ENCODE measurements at regions not wholly inside any gene's neighbourhood (a gene's known extent, or its start where the extent isn't known, plus 50 kb on each side); places are given as distances from the start of the nearest gene placed in this dataset.
"Not testable (repeated sequence)": the region's sequence is repeated elsewhere in the genome, so short reads cannot be mapped to it uniquely, and the experiment has no call there.

DNA sequence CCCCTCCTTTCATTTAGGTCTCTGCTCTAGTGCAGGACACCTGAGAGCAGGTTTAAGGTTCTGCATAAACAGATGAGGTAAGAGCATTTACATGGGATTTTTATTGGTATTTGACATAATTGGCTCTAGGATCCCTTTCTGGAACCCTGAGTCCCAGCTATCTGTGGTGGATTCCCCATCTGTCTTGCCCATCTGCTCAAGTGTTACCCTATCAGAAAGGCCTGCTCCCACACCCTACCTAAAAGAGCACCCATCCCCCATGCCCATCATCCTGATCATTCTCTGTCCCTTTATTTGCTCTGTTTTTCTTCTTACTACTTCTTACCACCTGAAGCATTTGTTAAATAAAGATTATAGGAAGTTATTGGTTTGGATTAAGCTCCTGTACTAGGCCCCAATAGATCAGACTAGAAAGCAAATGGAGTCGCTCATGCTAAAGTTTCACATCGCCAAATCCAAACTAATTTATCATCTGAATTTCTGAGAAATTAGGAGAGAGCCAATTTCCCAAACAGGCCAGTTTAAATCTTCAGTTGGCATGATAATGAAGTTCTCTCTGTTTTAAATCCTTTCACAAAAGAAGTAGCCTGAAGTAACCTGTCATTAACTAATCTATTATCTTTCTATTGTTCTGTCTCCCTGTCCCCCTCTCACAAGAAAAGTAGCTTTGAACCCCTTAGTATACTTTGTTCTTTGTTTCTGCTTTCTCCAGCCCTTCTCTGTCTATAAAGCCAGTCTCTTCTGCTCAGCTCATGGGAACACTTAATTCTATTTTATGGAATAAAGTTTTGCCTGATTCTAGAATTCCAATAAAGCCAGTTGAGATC, 178.6 kb downstream of the ZNF674 start:
- DNase-seq = peak; percentile 33

DNA sequence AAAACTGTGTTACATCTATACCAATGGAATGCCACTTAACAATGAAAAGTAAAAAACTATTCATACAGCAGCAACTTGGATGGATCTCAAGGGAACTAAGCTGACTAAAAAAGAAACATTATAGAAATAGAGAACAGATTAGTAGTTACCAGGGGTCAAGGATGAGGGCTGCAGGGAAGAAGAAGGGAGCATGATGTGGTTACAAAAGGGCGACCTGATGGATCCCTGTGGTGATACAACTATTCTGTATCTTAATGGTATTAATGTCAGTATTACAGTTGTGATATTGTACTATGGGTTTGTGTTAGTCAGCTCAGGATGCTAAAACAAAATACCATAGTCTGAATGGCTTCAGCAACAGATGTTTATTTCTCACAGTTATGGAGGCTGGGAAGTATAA, 190.7 kb downstream of the ZNF674 start:
- DNase-seq = no peak

DNA sequence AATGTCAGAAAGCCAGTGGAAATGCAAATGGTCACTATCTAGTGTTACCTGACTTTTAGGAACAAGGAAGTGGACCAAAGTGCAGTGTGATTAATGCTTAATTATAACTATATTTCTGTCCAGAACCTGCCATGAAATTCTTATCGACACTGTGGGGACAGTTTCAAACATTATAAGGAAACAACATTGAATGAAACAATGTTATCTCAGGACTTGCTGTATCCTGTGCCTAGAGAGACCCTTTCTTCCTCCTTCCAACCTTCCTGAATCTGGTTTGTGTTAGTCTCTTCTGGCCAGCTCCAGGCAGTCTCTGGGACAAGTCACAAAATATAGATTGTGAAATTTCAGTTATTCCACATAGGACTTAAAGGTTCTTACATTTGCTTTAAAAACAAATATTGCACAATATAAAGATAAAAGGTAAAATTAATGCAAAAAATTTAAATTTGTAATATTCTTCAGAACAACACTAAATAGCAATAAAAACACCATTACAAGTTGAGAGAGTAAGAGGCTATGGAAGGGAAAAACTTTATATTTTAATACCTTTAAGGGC, 203.4 kb downstream of the ZNF674 start:
- no peak for DNase-seq

DNA sequence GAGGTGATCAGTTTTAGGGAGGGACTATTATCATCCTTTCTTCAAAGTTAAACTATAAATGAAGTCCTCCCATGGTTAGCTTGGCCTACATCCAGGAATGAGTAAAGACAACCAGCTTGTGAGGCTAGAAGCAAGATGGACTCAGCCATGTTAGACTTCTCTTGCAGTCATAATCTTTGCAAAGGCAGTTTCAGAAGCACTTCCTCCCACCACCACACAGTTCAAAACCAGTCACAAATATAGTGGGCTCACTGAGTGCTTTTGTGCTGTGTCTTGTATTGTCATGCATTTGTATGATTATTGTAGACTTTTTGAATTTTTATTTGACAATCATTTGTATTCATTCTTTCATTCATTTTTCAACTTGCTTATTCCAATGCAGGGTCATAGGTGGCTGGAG, 204.5 kb downstream of the ZNF674 start:
- peak; percentile 2 for DNase-seq

DNA sequence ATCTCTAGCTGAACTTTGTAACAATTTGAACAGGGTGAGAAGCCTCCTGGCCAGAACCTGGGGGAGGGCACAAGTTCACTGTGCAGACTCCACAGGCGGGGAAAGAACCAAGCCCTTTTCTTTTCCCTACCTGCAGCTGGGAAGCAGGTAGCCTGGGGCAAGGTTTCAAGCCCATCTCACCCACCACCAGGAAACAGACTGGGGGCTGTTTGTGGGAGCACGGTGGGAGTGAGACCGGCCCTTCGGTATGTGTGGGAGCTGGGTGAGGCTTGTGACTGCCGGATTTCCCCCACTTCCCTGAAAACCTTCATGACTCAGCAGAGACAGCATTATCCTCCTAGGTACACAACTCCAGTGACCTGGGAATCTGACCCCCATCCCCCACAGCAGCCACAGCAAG, 211.7 kb downstream of the ZNF674 start:
- DNase-seq = no peak

DNA sequence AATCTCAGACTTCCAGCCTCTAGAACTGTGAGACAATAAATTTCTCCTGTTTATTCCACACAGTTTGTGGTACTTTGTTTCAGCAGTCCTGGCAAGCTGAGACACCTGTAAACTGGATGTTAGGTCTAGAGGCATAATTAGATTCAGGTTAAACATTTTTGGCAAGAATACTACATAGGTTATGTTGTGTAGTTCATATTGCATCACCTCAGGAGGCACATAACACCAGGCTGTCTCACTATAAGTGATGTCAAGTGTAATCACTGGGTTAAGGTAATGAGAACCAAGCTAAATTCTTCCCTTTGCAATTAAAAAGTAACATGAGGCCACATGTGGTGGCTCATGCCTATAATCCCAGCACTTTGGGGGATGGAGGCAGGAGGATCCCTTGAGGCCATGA, 214.2 kb downstream of the ZNF674 start:
- DNase-seq = no peak

DNA sequence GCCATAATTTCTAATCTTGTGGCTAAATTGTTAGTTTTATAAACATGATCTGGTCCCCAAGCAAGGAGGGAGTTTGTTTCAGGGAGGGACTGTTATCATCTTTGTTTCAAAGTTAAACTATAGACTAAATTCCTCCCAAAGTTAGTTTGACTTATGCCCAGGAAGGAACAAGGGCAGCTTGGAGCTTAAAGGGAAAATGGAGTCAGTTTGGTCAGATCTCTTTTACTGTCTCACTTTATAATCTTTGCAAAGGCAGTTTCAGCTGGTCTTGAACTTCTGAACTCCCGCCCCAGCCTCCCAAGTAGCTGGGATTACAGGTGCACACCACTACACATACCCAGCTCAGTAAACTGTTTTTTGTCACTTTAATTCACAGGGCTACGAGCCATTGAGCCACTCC, 214.7 kb downstream of the ZNF674 start:
- DNase-seq = no peak

DNA sequence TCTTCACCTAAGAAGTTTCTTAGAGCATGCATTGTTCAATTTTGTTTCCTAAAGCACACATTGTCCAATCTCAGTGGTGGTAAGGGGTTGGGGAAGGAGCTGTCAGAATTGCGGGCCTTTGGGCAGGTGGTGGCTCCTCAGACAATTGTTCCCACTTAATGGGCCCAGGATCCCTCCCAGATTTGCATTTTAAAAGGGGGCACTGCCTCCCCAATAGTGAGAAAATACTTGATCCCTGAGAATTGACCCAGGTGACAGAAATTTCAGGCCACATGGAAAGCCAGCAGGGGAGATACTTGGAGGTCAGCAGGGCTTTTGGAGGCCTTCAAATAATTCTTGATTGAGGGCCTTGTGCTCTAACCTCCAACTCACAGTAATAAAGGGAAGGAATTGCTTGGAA, 217.1 kb downstream of the ZNF674 start:
- no peak for DNase-seq

DNA sequence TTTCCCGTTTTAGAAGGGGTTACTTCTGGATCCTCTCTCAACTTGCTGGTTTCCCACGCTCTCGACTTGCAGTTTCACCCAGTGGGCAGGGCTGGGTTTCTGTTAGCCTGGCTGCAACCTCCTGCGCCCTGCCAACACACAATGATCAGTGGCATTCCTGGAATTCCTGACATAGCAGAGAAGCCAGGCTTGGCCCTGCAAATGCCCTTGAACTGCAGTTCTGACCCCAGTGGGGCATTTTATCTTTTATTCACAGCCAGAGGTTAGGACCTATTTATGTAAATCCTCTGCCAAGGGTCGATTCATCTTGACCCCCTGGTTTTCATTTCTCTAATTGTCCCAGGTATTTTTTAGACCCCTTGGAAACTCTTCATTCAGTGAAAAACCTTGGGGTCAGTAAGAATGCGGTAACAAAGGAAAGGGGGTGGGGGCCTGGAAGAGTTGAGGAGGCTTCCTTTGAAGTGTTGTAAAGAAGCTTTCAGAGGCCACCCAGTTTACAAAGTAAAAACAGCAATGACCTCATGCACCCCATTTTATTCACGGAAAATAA, 217.6 kb downstream of the ZNF674 start:
- no peak for DNase-seq

DNA sequence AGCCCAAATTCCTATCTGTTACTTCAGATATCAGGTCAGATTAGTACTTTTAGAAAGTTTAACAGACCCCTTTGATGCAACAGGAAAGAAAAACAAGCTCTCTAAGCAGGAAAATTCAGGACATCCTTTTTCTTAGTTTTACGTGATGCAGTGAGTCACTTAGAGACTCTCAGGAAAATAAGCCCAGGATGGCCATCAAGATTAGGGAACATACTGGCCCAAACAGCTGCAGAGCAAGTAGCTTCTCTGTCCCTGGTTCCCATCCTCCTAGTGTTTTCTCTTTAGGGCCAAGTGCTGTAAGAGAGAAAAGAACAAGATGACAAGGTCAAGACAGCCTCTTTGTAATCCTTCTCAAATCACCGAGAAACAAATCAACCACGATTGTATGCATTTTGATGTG, 219.1 kb downstream of the ZNF674 start:
- peak; percentile 2 for DNase-seq

DNA sequence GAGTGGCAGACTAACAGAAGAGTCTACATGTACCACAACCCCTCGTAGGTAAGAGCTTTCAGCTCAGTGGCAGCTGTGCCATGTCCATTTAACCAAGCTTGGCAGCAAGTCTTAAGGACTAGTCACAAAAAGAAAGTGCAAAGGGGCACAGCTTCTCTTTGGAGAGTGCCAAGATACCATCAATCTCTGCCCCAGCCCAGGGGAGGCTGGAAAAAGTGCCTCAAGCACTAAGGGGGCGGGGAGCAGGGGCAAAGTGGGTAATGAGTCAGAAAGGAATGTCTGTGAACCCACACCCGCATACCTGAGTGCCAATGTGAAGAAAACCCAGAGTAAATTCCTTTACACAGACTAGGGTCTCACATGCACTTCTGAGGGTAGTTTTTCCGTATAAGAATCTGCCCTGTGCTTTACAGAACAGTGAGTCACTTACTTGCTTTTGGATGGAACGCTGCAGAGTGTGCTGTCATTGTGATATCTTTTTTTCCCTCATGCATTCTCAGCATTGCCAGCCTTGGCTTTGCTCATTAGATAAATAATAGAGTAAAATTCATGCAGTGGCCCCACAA, 219.8 kb downstream of the ZNF674 start:
- peak; percentile 7 for DNase-seq

DNA sequence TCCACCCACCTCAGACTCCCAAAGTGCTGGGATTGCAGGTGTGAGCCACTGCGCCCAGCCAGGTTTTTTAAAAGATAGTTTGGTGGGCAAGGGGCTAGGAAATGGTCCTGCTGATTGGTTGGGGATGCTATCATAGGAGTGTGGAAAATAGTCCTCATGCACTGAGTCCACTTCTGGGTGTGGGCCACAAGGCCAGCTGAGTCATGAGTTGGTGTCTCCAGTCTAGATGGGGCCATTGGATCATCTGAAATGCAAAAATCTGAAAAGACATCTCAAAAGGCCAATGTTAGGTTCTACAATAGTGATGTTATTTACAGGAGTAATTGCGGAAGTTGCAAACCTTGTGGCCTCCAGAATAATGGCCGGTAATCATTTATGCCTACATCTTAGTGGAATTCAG, 221.1 kb downstream of the ZNF674 start:
- no peak for DNase-seq

DNA sequence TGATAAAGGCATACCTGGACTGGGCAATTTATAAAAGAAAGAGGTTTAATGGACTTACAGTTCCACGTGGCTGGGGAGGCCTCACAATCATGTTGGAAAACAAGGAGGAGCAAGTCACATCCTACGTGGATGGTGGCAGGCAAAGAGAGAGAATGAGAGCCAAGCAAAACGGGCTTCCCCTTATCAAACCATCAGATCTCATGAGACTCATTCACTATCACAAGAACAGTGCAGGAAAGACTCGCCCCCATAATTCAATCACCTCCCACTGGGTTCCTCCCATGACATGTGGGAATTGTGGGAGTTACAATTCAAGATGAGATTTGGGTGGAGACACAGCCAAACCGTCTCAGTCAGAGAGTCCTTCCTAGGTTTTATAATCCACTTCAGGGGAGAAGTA, 222.3 kb downstream of the ZNF674 start:
- not testable (repeated sequence) for DNase-seq

DNA sequence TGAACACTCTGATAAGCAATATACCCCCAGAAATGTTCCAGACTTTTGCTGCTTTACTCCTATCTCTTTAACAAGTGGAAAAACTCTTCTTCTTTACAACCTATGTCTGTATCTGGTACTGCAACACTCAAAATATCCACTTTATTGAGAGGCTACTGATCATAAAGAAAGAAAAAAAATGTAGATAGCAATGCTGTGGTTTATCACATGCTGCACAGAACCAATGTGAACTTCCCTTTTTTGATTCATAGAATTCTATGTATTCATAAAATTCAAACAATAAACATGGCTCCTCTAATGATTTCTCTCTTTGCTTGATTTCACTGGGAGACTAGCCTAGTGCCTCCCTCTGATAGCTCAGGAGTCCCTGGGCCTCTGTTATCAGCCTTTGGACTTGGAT, 223.5 kb downstream of the ZNF674 start:
- DNase-seq = peak; percentile 60

DNA sequence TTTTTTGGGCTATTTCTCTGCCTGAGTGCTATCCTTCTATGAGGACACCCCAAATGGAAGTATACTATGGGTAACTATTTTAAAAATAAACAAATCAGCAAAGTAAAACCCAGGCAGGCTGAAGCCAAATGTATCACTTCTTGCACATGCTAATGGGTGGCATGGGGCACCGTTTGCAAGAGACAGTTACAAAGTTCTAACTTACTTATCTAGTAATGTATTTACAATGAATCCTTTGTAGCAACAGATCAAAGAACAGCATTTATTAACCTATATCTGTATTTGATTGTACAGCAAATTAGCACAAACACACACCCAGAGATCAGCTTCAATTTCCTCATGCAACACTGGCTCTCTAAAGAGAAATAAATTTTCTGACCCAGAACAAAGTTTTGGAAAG, 225.5 kb downstream of the ZNF674 start:
- DNase-seq = no peak

DNA sequence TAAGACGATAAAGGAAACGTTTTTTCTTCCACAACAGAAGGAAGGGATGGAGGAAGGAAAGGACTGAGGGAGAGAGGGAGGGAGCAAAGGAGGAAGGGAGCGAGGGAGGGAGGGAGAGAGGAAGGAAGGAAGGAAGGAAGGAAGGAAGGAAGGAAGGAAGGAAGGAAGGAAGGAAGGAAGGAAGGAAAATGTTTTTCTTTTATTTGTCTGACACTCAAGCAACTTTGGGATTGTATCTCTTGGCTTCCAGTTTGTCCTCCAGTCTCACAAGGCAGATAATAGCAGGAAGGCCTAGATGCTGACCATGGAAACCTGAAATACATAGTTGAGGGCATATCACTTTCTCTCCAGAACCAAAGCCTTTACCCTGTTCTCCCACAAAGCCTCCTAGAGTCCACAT, 226.7 kb downstream of the ZNF674 start:
- no peak for DNase-seq

DNA sequence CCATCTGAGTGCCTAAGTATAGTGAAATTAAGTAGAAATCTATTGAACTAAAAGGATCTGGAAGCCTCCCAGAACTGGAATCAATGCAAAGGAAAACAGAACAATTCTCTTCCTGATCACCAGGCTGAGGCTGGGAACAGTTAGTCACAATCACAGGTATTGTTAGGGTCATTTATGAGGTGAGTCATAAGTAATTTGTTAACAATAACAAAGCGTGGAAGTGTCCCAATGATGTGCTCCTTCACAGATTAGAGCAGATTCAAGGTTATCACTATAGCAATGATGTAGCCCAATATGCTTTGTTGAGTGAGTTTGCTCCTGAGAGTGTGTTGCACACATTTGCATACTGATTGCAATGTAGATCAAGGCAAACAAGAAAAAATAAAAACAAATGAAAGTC, 228.1 kb downstream of the ZNF674 start:
- DNase-seq = no peak

DNA sequence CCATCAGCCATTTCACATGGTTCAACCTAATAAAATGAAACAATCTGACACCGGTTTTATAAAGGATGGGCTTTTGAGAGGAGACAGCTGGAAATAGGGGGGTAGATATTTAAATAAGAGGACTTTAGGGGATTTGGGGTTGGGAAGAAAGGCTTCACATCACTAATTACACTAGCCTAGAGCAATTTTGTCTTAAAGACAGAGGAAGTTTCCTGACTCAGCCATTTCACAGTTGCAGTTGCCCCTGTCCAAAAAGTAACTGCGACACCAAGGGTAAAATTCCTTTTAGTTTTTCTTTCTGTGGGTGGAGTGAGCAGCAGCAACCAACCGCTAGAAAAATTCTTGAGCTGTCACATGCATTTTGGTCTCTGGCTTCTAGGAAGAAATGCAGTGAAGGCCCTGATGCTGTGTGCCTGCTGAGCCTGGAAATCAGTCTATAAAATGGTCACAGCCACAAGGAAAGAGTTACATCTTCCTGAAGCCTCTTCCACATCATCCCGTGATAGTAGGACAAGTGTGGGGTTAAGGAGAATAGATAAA, 233.6 kb downstream of the ZNF674 start:
- DNase-seq = no peak

DNA sequence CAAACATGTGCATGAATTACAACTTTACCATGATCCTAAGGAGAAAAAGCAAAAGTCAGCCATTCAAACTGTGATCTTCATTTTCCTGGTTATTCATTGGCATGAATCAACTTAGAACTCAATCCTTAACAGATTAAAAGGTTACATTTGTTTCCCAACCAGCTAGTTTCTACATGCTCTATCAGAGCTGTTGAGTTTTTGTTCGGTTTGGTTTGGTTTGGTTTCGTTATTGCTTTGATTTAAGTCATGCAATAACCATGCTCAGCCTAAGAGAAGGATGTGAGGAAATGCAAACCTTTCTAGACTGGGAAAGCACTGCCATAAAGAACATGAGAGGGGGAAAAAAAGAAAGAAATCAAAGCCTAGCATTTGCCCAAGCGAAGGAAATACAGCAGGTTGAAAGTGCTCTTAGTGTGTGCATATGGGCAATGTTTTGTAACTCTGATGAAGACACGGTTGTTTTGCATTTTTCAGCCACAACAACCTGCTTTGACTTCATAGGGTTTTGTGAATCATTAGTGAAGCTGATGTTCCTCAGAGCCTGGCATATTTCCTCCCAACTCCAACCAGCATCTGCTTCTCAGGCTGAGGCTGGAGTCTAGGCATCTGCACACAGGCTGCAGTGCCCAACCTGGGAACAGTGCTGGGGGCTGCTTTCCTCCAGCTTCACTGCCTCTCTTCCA, 234.3 kb downstream of the ZNF674 start:
- no peak for DNase-seq

DNA sequence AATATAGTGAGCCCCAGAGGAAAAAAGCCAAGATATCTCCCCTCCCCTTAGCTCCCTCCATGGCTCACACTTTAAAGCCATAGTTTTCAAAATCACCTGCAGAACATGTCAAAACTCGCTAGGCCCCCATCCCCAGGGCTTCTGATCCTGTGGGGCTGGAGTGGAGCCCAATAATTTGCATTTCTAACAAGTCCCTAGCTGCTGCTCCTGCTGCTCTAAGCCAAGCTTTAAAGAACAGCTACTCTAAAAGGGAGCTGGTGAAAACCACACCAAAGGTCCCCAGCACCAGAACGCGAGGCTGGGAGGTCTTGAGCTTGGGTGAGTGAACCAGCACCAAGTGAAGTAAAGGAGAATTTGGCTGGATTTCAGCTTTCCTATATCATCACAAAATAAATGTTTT, 237.1 kb downstream of the ZNF674 start:
- no peak for DNase-seq

DNA sequence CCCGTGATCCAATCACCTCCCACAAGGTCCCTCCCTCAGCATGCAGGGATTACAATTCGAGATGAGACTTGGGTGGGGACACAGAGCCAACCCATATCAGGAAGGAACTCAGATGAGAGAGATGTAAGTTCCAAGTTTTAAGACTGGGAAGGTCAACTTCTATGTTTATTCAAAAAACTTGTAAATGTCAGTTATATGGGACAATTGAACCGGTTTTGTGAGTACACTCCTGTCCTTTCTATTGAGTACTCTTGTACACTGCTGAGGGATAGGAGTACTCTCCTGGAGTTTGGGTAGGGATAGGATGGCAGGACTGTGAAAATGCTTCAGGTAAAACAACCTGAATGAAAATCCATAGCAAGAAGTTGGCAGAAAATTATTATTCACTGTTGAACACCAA, 239.1 kb downstream of the ZNF674 start:
- no peak for DNase-seq

DNA sequence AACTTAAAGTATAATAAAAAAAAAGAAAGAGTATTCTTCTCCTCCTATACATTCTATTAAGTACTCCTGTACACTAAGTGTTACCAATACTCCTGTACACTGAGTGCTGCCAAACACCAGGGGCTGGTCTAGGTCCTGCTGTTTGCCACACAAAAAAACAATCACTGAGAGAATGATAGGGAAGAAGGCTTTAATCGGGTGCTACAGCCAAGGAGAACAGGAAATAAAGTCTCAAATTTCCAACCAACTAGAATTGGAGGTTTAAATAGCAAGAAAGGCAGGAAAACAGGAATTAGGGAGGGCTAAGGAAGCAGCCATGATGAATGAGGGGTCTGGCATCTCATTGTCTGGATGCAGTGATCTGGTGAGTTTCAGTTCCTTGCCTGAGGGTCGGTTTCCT, 239.8 kb downstream of the ZNF674 start:
- DNase-seq = no peak

DNA sequence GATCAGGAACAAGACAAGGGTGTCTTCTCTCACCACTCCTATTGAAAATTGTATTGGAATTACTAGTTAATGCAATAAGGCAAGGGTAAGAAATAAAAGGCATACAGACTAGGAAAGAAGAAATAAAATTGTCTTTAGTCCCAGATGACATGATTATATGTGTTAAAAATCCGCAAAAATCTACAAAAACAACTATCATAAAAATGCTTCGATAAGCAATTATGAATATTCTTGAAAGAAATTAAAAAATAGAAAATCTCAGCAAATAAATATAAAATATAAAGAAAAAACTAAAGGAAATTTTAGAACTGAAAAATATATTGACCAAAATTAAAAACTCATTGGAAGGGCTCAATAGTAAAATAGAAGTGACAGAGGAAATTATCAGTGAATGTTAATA, 243.3 kb downstream of the ZNF674 start:
- no peak for DNase-seq

All from hematopoietic multipotent progenitor cell treated with erythropoietin and hydrocortisone succinate and interleukin-3 and kit ligand, for 4 days (in vitro differentiated cells).